NB4 (cell line): ENCODE measurements at regions not wholly inside any gene's neighbourhood (a gene's known extent, or its start where the extent isn't known, plus 50 kb on each side); places are given as distances from the start of the nearest gene placed in this dataset.

Experiments
- DNase-seq: peaks from one replicate; pipeline ENCODE4 v3.0.0; 2010; ENCODE audit warnings: low read depth
- H3K4me3 ChIP-seq: one replicate; pipeline ENCODE4 v1.5.1; 2011; ENCODE audit warnings: mild to moderate bottlenecking, low read depth, low read length, moderate library complexity
- MYC ChIP-seq: IDR thresholded peaks from 2 replicates; pipeline ENCODE4 v1.6.1; 2011; ENCODE audit warnings: low read depth, low read length
- POLR2A ChIP-seq: IDR thresholded peaks from 2 replicates; pipeline ENCODE4 v1.6.1; 2011; ENCODE audit warnings: mild to moderate bottlenecking; ENCODE audit not compliant: insufficient read length; ENCODE audit errors: extremely low read depth
- TF ChIP-seq, protein P1 (sequence below): IDR thresholded peaks from 2 replicates; pipeline ENCODE4 v1.6.1; 2011; ENCODE audit warnings: low read depth, low read length
- TF ChIP-seq, protein P2 (sequence below): IDR thresholded peaks from one replicate; pipeline ENCODE4 v1.5.1; 2012; ENCODE audit warnings: low read depth, low read length

DNA sequence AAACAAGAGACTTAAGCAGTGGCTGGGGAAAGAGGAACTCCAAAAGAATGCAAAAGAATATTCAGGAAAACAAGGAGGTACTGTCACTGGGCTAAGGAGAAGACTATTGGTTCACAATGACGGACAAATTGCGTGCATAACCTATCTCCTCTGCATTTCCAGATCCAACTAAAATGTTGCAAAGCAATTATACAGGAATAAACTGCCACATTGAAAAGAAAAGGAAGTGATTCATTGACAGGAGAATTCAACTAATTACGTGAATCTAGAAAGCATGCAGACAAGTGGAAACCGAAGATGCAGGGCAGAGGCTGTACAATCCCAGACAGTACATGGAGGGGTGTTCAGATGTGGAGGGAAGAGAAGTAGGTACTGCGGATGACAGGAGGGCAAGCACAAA is 152.8 kb upstream of the RIPOR2 start:
- no peak for DNase-seq
- TF ChIP-seq, protein P1, sequence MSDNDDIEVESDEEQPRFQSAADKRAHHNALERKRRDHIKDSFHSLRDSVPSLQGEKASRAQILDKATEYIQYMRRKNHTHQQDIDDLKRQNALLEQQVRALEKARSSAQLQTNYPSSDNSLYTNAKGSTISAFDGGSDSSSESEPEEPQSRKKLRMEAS = no peak
- TF ChIP-seq POLR2A = no peak
- no peak for TF ChIP-seq MYC
- TF ChIP-seq, protein P2, sequence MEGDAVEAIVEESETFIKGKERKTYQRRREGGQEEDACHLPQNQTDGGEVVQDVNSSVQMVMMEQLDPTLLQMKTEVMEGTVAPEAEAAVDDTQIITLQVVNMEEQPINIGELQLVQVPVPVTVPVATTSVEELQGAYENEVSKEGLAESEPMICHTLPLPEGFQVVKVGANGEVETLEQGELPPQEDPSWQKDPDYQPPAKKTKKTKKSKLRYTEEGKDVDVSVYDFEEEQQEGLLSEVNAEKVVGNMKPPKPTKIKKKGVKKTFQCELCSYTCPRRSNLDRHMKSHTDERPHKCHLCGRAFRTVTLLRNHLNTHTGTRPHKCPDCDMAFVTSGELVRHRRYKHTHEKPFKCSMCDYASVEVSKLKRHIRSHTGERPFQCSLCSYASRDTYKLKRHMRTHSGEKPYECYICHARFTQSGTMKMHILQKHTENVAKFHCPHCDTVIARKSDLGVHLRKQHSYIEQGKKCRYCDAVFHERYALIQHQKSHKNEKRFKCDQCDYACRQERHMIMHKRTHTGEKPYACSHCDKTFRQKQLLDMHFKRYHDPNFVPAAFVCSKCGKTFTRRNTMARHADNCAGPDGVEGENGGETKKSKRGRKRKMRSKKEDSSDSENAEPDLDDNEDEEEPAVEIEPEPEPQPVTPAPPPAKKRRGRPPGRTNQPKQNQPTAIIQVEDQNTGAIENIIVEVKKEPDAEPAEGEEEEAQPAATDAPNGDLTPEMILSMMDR = no peak

DNA sequence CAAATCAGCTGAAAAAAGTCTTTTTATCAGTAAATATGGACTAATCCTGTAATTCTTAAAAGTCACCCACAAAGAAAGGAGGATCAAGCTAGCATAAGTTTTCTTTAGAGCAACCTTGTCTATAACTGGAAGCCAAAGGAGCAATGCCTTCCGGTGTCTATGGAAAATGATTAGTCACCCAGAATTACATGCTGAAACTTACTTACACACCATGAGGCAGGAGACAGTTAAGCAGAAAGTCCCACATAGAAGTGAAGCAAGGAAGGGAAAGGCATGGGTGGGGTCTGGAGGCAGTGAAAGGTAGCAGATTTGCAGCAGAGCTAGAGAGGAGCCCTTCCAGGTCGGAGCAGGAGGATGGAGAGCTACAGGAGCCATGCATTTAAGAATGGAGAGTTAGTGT is 153.7 kb upstream of the RIPOR2 start:
- TF ChIP-seq, protein P2 = no peak
- TF ChIP-seq POLR2A (no peak), MYC (no peak)
- TF ChIP-seq, protein P1 = no peak
- H3K4me3 ChIP-seq = no peak overlapping the region
- DNase-seq = peak; percentile 31

More for the DNA sequence above, 152.8 kb upstream of the RIPOR2 start:
- H3K4me3 ChIP-seq = no peak overlapping the region

DNA sequence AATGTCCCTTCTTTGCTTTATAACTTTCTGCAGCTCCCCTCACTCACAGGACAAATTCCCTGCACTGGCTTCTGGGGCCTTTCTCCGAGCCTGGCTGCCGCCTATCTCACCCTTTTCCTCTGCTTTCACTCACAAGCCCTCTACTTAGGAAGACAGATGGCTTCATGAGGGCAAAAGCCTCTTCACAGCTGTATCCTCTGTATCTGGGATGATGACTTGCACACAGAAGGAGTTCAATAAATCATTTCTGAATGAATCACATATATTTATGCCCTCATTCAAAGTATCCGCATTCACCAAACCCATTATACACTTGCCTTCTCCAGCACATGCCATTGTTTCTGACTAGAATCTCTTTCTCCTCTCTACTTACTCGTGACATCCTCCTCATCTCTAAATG is 159.0 kb upstream of the RIPOR2 start:
- DNase-seq = no peak
- H3K4me3 ChIP-seq = no peak overlapping the region
- TF ChIP-seq, protein P2 = no peak
- TF ChIP-seq POLR2A (no peak), MYC (no peak)
- TF ChIP-seq, protein P1 = no peak

DNA sequence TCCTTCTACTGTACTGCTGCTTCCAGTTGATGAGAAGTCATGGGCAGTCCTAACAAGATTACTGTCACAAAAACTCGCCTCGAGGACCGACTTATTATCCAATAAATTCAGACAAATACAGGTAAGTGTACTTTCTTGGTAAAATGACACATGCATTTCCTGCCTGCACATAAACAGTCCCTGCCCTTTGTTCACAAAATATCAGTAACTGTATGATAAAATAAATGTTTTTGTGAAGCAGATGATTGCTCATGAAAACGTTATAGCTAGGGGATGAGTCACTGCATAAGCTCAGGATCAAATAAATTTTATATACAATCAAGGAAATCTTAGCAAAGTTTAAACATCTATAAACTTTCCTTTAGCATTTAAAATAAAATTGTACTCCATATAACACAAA is 164.5 kb upstream of the RIPOR2 start:
- TF ChIP-seq, protein P2 = no peak
- TF ChIP-seq, protein P1 = no peak
- TF ChIP-seq MYC (no peak), POLR2A (no peak)
- no peak for DNase-seq
- H3K4me3 ChIP-seq = no peak overlapping the region

DNA sequence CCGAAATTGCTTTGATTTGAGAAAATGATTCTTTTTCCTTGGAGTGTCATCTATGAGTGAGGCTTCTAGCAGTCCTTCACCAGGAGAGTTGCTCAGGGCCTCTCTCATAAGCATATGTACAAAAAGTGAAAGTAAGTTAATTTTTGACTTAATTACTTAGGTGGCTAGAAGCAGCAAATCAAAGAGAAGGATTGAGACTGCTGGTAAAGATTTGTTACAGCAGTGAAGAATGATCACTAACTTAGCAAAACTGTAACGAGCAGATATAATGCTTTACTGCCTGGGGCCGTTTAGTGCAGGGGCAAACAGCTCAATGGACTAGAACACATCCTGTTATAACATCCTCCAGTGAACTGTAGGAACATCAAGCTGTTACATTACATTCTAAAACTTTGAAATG is 167.8 kb upstream of the RIPOR2 start:
- no peak overlapping the region for H3K4me3 ChIP-seq
- no peak for DNase-seq
- TF ChIP-seq, protein P2 = no peak
- TF ChIP-seq POLR2A (no peak), MYC (no peak)
- TF ChIP-seq, protein P1 = no peak

DNA sequence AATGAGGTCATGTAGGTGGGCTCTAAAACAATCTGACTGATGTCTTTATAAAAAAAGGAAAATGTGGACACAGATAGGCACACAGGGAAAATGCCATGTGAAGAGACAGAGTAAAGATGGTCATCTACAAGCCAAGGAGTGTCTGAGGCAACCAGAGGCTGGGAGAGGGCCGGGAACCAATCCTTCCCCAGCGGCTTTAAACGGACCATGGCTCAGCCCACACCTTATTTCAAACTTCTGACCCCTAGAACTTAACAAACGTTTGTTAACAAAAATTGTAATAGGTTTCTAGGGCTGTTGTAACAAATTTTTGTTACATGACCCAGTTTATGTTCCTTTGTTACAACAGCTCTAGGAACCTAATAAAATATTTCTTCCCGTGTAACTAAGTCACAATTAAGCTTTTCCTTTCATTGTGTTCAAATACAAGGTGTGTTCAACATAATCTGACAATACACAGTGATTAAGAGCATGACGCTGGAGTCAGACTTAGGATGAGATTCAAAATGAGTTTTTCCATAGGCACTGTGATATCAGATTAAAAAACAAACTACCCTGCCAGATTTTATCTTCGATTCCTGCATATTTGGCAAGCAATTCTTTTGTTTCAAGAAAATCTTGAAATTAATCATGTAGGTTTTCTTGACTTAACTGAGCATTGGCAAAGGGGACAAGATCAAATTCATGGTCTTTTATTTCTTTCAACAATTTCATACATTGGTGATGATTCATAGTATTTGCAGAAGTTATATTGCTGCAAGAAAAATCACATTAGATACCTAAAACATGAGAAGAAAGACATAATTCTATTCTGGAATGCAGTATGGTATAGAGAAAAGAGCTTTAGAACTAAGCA is 169.5 kb upstream of the RIPOR2 start:
- no peak overlapping the region for H3K4me3 ChIP-seq
- TF ChIP-seq MYC (no peak), POLR2A (no peak)
- TF ChIP-seq, protein P1 = no peak
- TF ChIP-seq, protein P2 = no peak

More for the DNA sequence above, 169.5 kb upstream of the RIPOR2 start:
- no peak for DNase-seq
